HepG2 (cell line): ENCODE measurements at regions not wholly inside any gene's neighbourhood (a gene's known extent, or its start where the extent isn't known, plus 50 kb on each side); places are given as distances from the start of the nearest gene placed in this dataset.
A peak's percentile ranks its signal among the peaks of the same experiment; 100 is the strongest.

ENCODE experiments used
- E2F1 ChIP-seq: sonication (generic); formaldehyde crosslinking; IDR thresholded peaks from 2 replicates; pipeline ENCODE4 v1.5.0; 2020; ENCODE audit warnings: missing genetic modification reagents
- FOSL2 ChIP-seq: sonication (generic); formaldehyde crosslinking; IDR thresholded peaks from 2 replicates; pipeline ENCODE4 v1.4.0; 2020; ENCODE audit warnings: missing genetic modification reagents
- GATA4 ChIP-seq: sonication (generic); IDR thresholded peaks from 2 replicates; pipeline ENCODE4 v1.6.1; 2016; ENCODE audit warnings: antibody characterized with exemption, low read depth, borderline replicate concordance
- KDM6A ChIP-seq: IDR thresholded peaks from 2 replicates; pipeline ENCODE4 v1.6.1; 2016; ENCODE audit warnings: low read depth
- REXO4 ChIP-seq: sonication (generic); formaldehyde crosslinking; IDR thresholded peaks from 2 replicates; pipeline ENCODE4 v1.8.0; 2022; ENCODE audit warnings: missing genetic modification reagents, mild to moderate bottlenecking, borderline replicate concordance
- SP4 ChIP-seq: sonication (generic); formaldehyde crosslinking; IDR thresholded peaks from 2 replicates; pipeline ENCODE4 v1.8.1; 2023; ENCODE audit warnings: mild to moderate bottlenecking, missing genetic modification reagents
- TAF15 ChIP-seq: fragments of 200-400 bp; formaldehyde crosslinking; IDR thresholded peaks from one replicate; pipeline ENCODE4 v1.6.1; 2018; ENCODE audit warnings: mild to moderate bottlenecking, low read depth, low read length; ENCODE audit not compliant: poor library complexity, severe bottlenecking
- ZBTB26 ChIP-seq: IDR thresholded peaks from 2 replicates; pipeline ENCODE4 v1.6.1; 2016; ENCODE audit warnings: missing compliant biosample characterization, missing genetic modification reagents, borderline replicate concordance
- ZNF629 ChIP-seq: sonication (generic); formaldehyde crosslinking; conservative IDR thresholded peaks from 2 replicates; pipeline ENCODE4 v1.5.0; 2020; ENCODE audit warnings: missing genetic modification reagents
- ZNF775 ChIP-seq: sonication (generic); formaldehyde crosslinking; IDR thresholded peaks from 2 replicates; pipeline ENCODE4 v1.4.0; 2020; ENCODE audit warnings: missing genetic modification reagents, mild to moderate bottlenecking, moderate library complexity, borderline replicate concordance
- TF ChIP-seq, protein P1 (sequence below): sonication (generic); formaldehyde crosslinking; IDR thresholded peaks from 2 replicates; pipeline ENCODE4; 2020; ENCODE audit warnings: missing genetic modification reagents, mild to moderate bottlenecking, borderline replicate concordance
- TF ChIP-seq, protein P2 (sequence below): sonication (generic); formaldehyde crosslinking; IDR thresholded peaks from 2 replicates; pipeline ENCODE4 v1.4.0; 2020; ENCODE audit warnings: mild to moderate bottlenecking, missing genetic modification reagents
- TF ChIP-seq, protein P3 (sequence below): sonication (generic); formaldehyde crosslinking; IDR thresholded peaks from 2 replicates; pipeline ENCODE4 v1.4.0; 2020; ENCODE audit warnings: low read depth, mild to moderate bottlenecking, missing genetic modification reagents

DNA sequence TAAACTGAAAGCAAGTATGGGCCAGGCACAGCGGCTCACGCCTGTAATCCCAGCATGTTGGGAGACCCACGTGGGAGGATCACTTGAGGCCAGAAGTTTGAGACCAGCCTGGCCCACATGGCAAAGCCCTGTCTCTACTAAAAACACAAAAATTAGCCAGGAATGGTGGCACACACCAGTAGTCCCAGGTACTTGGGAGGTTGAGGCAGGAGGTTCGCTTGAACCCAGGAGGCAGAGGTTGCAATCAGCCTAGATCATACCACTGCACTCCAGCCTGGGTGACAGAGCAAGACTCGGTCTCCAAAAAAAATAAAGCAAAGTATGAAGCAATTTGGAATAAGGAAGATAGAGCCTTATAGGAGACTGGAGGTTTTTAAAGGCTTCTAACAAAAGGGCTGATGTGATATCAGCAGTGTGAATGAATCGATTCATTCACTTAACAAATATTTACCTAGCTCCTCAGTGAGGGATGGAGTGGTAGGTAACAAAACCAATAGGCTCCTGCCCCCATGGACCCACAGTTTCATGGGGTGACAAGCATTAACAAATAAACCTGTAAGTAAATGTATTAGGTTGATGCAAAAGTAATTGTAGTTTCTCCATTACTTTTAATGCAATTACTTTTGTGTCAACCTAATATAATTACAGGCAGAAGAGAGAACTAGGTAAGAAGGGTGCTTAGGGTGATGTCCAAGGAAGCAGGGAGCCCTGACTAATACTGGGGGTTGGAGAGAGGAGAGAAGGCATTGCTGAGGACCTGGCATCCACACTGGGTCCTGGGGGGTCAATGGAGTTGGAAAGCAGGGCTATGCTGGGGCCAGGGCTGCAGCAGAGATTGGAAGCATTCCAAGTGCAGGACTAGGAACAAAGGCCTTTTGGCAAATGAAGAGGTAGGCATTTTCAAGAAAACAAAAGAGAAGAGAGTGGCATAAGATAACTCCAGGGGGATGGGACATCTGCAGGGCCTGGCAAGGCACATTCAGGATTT is 195.4 kb upstream of the ARL4C start (continued):
- TF ChIP-seq, protein P1, sequence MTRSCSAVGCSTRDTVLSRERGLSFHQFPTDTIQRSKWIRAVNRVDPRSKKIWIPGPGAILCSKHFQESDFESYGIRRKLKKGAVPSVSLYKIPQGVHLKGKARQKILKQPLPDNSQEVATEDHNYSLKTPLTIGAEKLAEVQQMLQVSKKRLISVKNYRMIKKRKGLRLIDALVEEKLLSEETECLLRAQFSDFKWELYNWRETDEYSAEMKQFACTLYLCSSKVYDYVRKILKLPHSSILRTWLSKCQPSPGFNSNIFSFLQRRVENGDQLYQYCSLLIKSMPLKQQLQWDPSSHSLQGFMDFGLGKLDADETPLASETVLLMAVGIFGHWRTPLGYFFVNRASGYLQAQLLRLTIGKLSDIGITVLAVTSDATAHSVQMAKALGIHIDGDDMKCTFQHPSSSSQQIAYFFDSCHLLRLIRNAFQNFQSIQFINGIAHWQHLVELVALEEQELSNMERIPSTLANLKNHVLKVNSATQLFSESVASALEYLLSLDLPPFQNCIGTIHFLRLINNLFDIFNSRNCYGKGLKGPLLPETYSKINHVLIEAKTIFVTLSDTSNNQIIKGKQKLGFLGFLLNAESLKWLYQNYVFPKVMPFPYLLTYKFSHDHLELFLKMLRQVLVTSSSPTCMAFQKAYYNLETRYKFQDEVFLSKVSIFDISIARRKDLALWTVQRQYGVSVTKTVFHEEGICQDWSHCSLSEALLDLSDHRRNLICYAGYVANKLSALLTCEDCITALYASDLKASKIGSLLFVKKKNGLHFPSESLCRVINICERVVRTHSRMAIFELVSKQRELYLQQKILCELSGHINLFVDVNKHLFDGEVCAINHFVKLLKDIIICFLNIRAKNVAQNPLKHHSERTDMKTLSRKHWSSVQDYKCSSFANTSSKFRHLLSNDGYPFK (CRISPR knock-in tag), result no peak
- TF ChIP-seq, protein P2, sequence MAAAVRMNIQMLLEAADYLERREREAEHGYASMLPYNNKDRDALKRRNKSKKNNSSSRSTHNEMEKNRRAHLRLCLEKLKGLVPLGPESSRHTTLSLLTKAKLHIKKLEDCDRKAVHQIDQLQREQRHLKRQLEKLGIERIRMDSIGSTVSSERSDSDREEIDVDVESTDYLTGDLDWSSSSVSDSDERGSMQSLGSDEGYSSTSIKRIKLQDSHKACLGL, result no peak
- TF ChIP-seq TAF15 (no peak), REXO4 (CRISPR knock-in tag) (no peak), E2F1 (CRISPR knock-in tag) (no peak), ZNF629 (CRISPR knock-in tag) (no peak), SP4 (no peak; the same call in 1 of the 2 replicates), KDM6A (no peak), ZBTB26 (CRISPR knock-in tag) (0 out of 2 replicates have a peak, but pooled peaks have one; percentile 23), GATA4 (peak; percentile 79), FOSL2 (CRISPR knock-in tag) (peak; percentile 71), ZNF775 (no peak)
- TF ChIP-seq, protein P3, sequence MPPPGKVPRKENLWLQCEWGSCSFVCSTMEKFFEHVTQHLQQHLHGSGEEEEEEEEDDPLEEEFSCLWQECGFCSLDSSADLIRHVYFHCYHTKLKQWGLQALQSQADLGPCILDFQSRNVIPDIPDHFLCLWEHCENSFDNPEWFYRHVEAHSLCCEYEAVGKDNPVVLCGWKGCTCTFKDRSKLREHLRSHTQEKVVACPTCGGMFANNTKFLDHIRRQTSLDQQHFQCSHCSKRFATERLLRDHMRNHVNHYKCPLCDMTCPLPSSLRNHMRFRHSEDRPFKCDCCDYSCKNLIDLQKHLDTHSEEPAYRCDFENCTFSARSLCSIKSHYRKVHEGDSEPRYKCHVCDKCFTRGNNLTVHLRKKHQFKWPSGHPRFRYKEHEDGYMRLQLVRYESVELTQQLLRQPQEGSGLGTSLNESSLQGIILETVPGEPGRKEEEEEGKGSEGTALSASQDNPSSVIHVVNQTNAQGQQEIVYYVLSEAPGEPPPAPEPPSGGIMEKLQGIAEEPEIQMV (CRISPR knock-in tag), result no peak
